ENCODE measurements at regions not wholly inside any gene's neighbourhood (a gene's known extent, or its start where the extent isn't known, plus 50 kb on each side); places are given as distances from the start of the nearest gene placed in this dataset.

DNA sequence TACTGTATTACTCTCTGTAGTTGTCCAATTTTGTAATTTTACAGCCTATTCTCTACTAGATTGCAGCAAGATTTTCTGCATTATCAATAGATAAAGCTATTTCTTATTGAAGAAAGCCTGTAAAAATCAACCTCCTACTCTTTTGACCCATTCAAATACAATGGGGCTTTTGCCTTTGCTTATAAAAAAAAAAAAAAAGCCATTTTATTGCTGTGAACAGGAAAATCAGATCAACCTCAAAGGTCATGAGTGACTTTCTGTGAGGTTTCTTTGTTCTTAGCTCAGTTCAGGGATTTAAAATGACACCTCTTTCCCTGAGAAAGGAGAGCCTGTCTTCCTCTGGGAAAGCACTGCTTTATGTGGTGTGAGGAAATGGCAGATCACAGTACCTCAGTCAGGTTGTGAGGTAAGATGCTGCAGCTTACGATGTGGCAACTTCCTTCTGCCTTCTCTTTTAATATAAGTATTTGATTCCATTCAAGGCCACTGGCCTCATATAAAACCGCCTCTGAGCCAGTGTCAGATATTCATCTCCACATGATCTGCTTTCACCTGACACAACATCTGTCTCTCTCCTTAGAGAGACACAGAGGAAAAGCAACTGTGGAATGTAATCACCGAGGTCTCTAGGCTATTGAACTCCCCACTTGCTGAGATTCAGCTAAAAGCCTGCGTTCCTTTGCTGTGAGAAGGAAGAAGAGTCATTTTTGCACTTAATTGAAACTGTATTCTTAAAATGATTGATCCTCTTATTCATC is 161.5 kb upstream of the MB21D2 start:
- Mint-ChIP-seq H3K9me3 (ENCODE audit: unreplicated experiment) (peaks cover 13% of the 10 kb centered on the region), H3K36me3 (ENCODE audit: insufficient read depth, unreplicated experiment) (no peaks in the 10 kb centered on the region), H3K27me3 (ENCODE audit: insufficient read depth, unreplicated experiment) (peaks cover 1% of the 10 kb centered on the region), H3K4me3 (ENCODE audit: unreplicated experiment) (no peak overlapping the region), H3K4me1 (ENCODE audit: low read depth, unreplicated experiment) (no peaks in the 10 kb centered on the region), H3K27ac (ENCODE audit: unreplicated experiment) (no peak overlapping the region)
- Histone ChIP-seq H3K36me3 (ENCODE audit: control insufficient read depth, insufficient read depth, low read length) (no peaks in the 10 kb centered on the region), H3K4me3 (ENCODE audit: low read depth, low read length) (no peak overlapping the region), H3K4me1 (no peaks in the 10 kb centered on the region), H3K27me3 (replicated peaks; ENCODE audit: control insufficient read depth, insufficient read depth, low read length) (no peaks in the 10 kb centered on the region), H3K9me3 (no peaks in the 10 kb centered on the region)
- POLR2A ChIA-PET: no interaction called here
- BruUV-seq (replicated peaks): no TSS peak
- intact Hi-C loops (cut with micrococcal nuclease; ENCODE audit: unreplicated experiment): no loop called here
- CTCF ChIA-PET: no interaction called here
- no peak for TF ChIP-seq CTCF (IDR thresholded peaks at IDR 0.05; ENCODE audit: insufficient read depth in 1 of 2, low read depth in 1 of 2, low read length in 1 of 2, severe bottlenecking in 1 of 2, unreplicated experiment in 1 of 2)
- DNase-seq: no peak

DNA sequence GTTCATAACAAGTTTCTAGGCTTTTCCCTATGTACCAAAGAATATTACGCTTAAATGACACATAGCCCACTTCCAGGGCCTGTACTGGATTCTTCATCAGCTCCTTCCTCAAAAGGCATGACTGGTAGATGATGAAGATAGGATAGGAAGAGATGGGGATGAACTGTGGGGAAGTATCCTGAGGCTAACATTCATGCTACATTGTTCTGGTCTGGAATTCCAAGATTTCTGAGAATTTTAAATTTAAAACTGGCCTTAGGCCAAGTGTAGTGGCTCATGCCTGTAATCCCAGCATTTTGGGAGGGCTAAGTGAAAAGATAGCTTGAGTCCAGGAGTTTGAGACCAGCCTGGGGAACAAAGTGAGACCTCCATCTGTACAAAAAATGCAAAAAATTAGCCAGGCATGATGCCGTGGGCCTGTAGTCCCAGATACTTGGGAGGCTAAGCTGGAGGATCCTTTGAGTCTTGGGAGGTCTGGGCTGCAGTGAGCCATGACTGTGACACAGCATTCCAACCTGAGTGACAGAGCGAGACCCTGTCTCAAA is 160.1 kb upstream of the PLAAT1 start:
- Mint-ChIP-seq H3K36me3 (ENCODE audit: insufficient read depth, unreplicated experiment) (no peaks in the 10 kb centered on the region), H3K4me3 (ENCODE audit: unreplicated experiment) (no peak overlapping the region), H3K27me3 (ENCODE audit: insufficient read depth, unreplicated experiment) (no peaks in the 10 kb centered on the region), H3K27ac (ENCODE audit: unreplicated experiment) (no peak overlapping the region), H3K9me3 (ENCODE audit: unreplicated experiment) (peaks cover 13% of the 10 kb centered on the region), H3K4me1 (ENCODE audit: low read depth, unreplicated experiment) (no peaks in the 10 kb centered on the region)
- Histone ChIP-seq H3K36me3 (ENCODE audit: control insufficient read depth, insufficient read depth, low read length) (no peaks in the 10 kb centered on the region), H3K4me1 (no peaks in the 10 kb centered on the region), H3K27me3 (replicated peaks; ENCODE audit: control insufficient read depth, insufficient read depth, low read length) (no peaks in the 10 kb centered on the region), H3K4me3 (ENCODE audit: low read depth, low read length) (no peak overlapping the region), H3K9me3 (no peaks in the 10 kb centered on the region)
- CTCF ChIA-PET: no interaction called here
- intact Hi-C loops (cut with micrococcal nuclease; ENCODE audit: unreplicated experiment): no loop called here
- DNase-seq: no peak
- no TSS peak for BruUV-seq (replicated peaks)
- POLR2A ChIA-PET: no interaction called here
- TF ChIP-seq CTCF (IDR thresholded peaks at IDR 0.05; ENCODE audit: insufficient read depth in 1 of 2, low read depth in 1 of 2, low read length in 1 of 2, severe bottlenecking in 1 of 2, unreplicated experiment in 1 of 2): no peak

DNA sequence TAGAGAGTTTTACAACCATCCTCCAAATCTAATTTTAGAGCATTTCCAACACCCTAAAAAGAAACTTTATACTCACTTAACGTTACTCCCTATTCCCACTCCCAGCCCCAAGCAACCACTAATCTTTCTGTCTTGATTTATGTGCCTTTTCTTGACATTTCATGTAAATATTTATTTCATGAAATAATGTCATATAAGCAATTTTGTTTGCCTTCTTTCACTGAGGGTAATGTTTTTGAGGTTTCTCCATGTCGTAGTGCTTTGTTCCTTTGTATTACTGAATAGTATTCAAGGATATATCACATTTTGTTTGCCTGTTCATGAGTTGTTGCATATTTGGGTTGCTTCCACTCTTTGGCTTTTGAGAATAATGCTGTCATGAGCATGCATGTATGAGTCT is 155.4 kb upstream of the PLAAT1 start:
- no peak overlapping the region for H3K27ac Mint-ChIP-seq (ENCODE audit: unreplicated experiment)
- BruUV-seq (replicated peaks): no TSS peak
- H3K9me3 ChIP-seq: no peaks in the 10 kb centered on the region
- TF ChIP-seq CTCF (IDR thresholded peaks at IDR 0.05; ENCODE audit: insufficient read depth in 1 of 2, low read depth in 1 of 2, low read length in 1 of 2, severe bottlenecking in 1 of 2, unreplicated experiment in 1 of 2): no peak
- H3K4me1 Mint-ChIP-seq (ENCODE audit: low read depth, unreplicated experiment): peaks cover 5% of the 10 kb centered on the region
- no peak overlapping the region for H3K4me3 ChIP-seq (ENCODE audit: low read depth, low read length)
- no peaks in the 10 kb centered on the region for H3K36me3 Mint-ChIP-seq (ENCODE audit: insufficient read depth, unreplicated experiment)
- no peak overlapping the region for H3K4me3 Mint-ChIP-seq (ENCODE audit: unreplicated experiment)
- no peak for DNase-seq
- CTCF ChIA-PET: no interaction called here
- peaks cover 8% of the 10 kb centered on the region for H3K27me3 Mint-ChIP-seq (ENCODE audit: insufficient read depth, unreplicated experiment)
- intact Hi-C loops (cut with micrococcal nuclease; ENCODE audit: unreplicated experiment): no loop called here
- H3K4me1 ChIP-seq: no peaks in the 10 kb centered on the region
- POLR2A ChIA-PET: no interaction called here
- H3K27me3 ChIP-seq (replicated peaks; ENCODE audit: control insufficient read depth, insufficient read depth, low read length): no peaks in the 10 kb centered on the region
- peaks cover 13% of the 10 kb centered on the region for H3K9me3 Mint-ChIP-seq (ENCODE audit: unreplicated experiment)
- H3K36me3 ChIP-seq (ENCODE audit: control insufficient read depth, insufficient read depth, low read length): no peaks in the 10 kb centered on the region

Data from Caco-2 (cell line).